NT2/D1 (cell line): ENCODE measurements at regions not wholly inside any gene's neighbourhood (a gene's known extent, or its start where the extent isn't known, plus 50 kb on each side); places are given as distances from the start of the nearest gene placed in this dataset.
A peak's percentile ranks its signal among the peaks of the same experiment; 100 is the strongest.
"Not testable (repeated sequence)": the region's sequence is repeated elsewhere in the genome, so short reads cannot be mapped to it uniquely, and the experiment has no call there.

Source experiments
- DNase-seq: peaks from one replicate; pipeline ENCODE4 v3.0.0-alpha.2; 2011; ENCODE audit warnings: low read depth, low spot score
- H3K27me3 ChIP-seq: 2 replicates; pipeline ENCODE4 v1.6.0; 2011; ENCODE audit warnings: mild to moderate bottlenecking; ENCODE audit not compliant: insufficient read length, insufficient read depth
- H3K36me3 ChIP-seq: 2 replicates; pipeline ENCODE4 v1.6.1; 2011; ENCODE audit warnings: mild to moderate bottlenecking, low read length, mixed read lengths; ENCODE audit not compliant: insufficient read depth, insufficient read length
- H3K4me1 ChIP-seq: 2 replicates; pipeline ENCODE4 v1.5.1; 2011; ENCODE audit not compliant: insufficient read depth, insufficient read length
- H3K4me3 ChIP-seq: 2 replicates; pipeline ENCODE4 v1.5.1; 2011; ENCODE audit warnings: low read depth; ENCODE audit not compliant: insufficient read length
- H3K9ac ChIP-seq: 2 replicates; pipeline ENCODE4 v1.6.0; 2011; ENCODE audit warnings: low read depth; ENCODE audit not compliant: insufficient read length
- H3K9me3 ChIP-seq: 2 replicates; pipeline ENCODE4 v1.5.1; 2011; ENCODE audit warnings: mild to moderate bottlenecking, low read length; ENCODE audit not compliant: insufficient read depth
- SUZ12 ChIP-seq: IDR thresholded peaks from 2 replicates; pipeline ENCODE4 v1.6.1; 2011; ENCODE audit not compliant: insufficient read length, insufficient read depth; ENCODE audit errors: extremely low read depth
- YY1 ChIP-seq: IDR thresholded peaks from 2 replicates; pipeline ENCODE4 v1.6.1; 2011; ENCODE audit not compliant: insufficient read length, insufficient read depth
- ZNF274 ChIP-seq: IDR thresholded peaks from 2 replicates; pipeline ENCODE4 v1.6.1; 2011; ENCODE audit warnings: mild to moderate bottlenecking, low read depth, low read length

DNA sequence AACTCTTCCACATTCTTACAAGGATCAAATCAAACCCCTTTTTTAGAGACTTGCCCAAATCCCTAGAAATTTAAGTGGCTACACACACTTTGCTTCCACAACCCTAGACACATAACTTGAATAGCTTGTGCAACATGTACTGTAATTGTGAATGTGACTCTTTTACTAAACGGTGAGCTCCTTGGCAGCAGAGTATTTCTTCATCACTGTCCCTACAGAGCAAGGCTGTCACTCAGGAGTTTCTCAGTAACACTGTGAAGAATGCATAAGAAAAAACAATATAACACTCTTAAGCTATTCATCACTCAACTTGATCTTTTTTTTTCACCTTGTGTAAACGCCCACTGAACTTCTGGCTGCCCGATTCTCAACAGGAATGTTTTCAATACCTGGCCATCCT is 53.8 kb upstream of the ADAMTS18 start:
- no peaks in the 10 kb centered on the region for H3K4me1 ChIP-seq
- no peak overlapping the region for H3K4me3 ChIP-seq
- no peak for DNase-seq
- no peaks in the 10 kb centered on the region for H3K36me3 ChIP-seq
- H3K27me3 ChIP-seq: no peaks in the 10 kb centered on the region
- H3K9ac ChIP-seq: no peak overlapping the region
- TF ChIP-seq ZNF274: no peak
- no peak for TF ChIP-seq YY1
- TF ChIP-seq SUZ12: no peak
- H3K9me3 ChIP-seq: no peaks in the 10 kb centered on the region

DNA sequence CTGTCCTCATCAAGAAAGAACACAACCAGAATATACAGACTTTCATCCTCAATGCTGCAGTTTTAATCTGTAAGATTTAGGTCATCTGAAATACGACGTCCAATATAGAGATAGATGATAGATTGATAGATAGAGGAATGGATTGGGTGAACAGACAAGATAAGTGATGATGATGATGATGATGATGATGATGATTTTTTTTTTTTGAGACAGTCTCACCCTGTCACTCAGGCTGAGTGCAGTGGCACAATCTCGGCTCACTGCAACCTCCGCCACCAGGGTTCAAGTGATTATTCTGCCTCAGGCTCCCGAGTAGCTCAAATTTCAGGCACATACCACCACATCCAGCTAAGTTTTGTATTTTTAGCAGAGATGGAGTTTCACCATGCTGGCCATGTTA is 56.3 kb upstream of the ADAMTS18 start:
- H3K27me3 ChIP-seq: no peaks in the 10 kb centered on the region
- H3K36me3 ChIP-seq: no peaks in the 10 kb centered on the region
- TF ChIP-seq ZNF274 (no peak), SUZ12 (no peak), YY1 (no peak)
- DNase-seq: no peak
- H3K9me3 ChIP-seq: no peaks in the 10 kb centered on the region
- no peaks in the 10 kb centered on the region for H3K4me1 ChIP-seq
- no peak overlapping the region for H3K4me3 ChIP-seq
- no peak overlapping the region for H3K9ac ChIP-seq

DNA sequence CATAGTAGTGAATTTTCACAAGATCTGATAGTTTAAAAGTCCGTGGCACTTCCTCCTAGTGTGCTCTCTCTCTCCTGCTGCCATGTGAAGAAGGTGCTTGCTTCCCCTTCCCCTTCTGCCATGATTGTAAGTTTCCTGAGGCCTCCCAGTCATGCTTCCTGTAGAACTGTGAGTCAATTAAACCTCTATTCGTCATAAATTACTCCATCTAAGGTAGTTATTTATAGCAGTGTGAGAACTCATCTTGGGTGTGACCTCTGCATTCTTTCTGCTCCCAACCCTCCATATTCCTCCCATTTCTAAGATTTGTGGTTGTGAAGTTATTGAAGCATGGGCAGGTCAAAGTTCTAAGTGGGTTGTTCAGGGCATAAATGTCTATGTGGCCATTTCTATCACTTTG is 62.1 kb upstream of the ADAMTS18 start:
- Histone ChIP-seq H3K4me1 (no peaks in the 10 kb centered on the region), H3K4me3 (no peak overlapping the region), H3K9me3 (no peaks in the 10 kb centered on the region), H3K36me3 (no peaks in the 10 kb centered on the region), H3K27me3 (no peaks in the 10 kb centered on the region), H3K9ac (no peak overlapping the region)
- no peak for DNase-seq
- TF ChIP-seq ZNF274: no peak
- TF ChIP-seq YY1: no peak
- TF ChIP-seq SUZ12: no peak

DNA sequence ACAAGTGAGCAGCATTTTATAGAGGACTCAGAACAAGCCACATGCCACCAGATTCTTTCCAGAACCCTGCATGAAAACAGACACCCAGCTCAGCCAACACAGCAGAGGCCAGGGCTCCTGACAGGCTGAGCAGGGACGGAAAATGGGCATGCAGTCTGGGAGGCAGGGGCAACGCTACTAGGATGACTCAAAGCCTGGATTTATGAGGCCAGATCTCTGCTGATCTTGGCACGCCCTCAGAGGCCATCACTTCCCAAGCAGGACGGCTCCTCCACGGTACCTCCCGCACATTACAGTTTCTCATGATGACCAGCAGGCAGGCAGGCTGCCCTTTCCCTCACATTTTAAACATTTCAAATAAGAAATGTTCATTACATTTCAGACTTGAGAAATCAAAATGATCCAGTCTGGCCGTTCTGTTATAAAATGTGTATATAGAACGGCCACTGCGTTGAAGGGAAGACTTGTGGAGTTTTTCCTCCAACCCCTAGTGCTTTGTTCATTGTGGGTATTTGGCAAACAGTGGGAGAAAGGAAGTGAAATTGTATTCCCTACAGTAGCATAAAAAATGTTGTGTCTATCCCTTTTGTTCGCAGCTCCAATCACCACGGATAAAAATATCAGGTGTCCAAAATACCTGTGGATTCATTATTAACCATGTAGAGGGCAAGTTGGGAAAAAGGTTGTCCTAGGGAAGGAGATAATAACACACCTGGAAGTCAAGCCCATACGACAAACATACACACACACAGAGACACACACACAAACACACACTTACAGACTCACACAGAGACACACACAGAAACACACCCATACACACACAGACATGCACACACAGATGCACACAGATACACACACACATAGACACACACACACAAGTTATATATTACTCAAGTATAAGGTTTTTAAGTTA is 64.8 kb upstream of the ADAMTS18 start:
- no peak overlapping the region for H3K9ac ChIP-seq
- TF ChIP-seq ZNF274 (no peak), SUZ12 (no peak), YY1 (no peak)
- H3K4me1 ChIP-seq: no peaks in the 10 kb centered on the region
- DNase-seq: no peak
- H3K9me3 ChIP-seq: no peaks in the 10 kb centered on the region
- no peaks in the 10 kb centered on the region for H3K27me3 ChIP-seq
- no peak overlapping the region for H3K4me3 ChIP-seq
- no peaks in the 10 kb centered on the region for H3K36me3 ChIP-seq

DNA sequence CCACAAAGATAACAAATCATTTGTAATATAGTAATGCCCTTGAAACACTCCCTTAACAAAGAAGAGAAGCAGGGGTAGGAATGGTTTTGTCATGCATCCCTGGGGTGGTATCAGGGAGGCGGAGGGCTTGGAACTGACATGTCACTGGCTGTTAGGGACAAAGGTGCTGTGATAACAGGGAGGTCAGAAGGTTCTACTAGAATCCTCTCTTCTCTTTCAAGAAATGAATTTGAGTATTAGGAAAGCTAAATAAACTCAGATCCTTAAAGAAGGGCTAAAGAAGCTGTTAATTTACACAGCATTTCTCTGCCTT is 65.4 kb upstream of the ADAMTS18 start:
- H3K9me3 ChIP-seq: no peaks in the 10 kb centered on the region
- peak; percentile 15 for DNase-seq
- no peak for TF ChIP-seq ZNF274
- no peak for TF ChIP-seq YY1
- TF ChIP-seq SUZ12: no peak
- no peak overlapping the region for H3K9ac ChIP-seq
- H3K27me3 ChIP-seq: no peaks in the 10 kb centered on the region
- no peak overlapping the region for H3K4me3 ChIP-seq
- no peaks in the 10 kb centered on the region for H3K4me1 ChIP-seq
- H3K36me3 ChIP-seq: no peaks in the 10 kb centered on the region

DNA sequence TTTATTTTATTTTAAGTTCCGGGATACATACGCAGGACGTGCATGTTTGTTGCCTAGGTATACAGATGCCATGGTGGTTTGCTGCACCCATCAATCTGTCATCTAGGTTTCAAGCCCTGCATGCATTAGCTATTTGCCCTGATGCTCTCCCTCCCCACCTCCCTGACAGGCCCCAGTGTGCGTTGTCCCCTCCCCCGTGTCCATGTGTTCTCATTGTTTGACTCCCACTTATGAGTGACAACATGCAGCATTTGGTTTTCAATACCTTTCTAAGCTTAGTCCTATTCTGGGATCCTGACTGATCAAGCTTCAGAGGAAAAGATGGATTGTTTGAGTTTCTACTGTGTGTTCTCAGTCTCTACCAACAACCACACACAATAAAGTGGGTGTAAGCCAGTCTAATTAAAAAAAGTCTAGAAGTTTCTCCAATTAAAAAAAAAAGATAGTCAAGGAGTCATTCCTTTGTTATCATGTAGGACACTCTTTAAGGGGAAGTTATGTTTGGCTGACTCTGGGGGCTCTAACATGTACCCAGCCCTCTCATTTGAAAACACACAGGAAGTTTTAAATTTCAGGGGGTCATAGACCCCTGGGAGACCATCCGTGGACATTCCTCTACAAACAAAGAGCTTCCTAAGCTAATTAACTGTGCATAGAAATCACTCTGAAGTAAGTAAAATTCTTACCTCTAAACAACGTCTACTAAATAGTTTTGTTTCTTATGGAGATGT is 66.3 kb upstream of the ADAMTS18 start:
- H3K4me1 ChIP-seq: no peaks in the 10 kb centered on the region

DNA sequence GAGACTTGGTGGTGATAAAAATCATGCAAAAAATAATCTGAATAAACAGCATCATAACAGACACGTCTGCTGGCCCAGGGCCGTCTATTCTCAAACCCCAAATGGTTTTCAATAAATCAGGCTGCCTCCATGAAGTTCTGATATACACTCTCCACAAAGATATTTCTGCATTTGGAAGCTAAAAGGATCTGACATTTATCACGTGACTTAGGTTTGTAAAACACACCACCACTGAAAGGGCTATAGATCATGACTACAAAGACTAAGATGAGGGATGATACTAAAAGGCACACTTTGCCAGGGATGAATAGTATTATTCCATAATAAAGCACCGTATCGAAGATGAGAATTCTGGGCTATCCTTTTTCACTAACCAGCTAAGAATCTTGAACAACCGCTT is 67.6 kb upstream of the ADAMTS18 start:
- TF ChIP-seq SUZ12 (no peak), ZNF274 (no peak), YY1 (no peak)
- H3K9ac ChIP-seq: no peak overlapping the region
- no peaks in the 10 kb centered on the region for H3K4me1 ChIP-seq
- H3K9me3 ChIP-seq: no peaks in the 10 kb centered on the region
- DNase-seq: no peak
- H3K27me3 ChIP-seq: peaks cover 5% of the 10 kb centered on the region
- no peak overlapping the region for H3K4me3 ChIP-seq
- no peaks in the 10 kb centered on the region for H3K36me3 ChIP-seq

More for the DNA sequence above, 66.3 kb upstream of the ADAMTS18 start:
- H3K4me3 ChIP-seq: no peak overlapping the region
- no peaks in the 10 kb centered on the region for H3K36me3 ChIP-seq
- no peaks in the 10 kb centered on the region for H3K27me3 ChIP-seq
- H3K9me3 ChIP-seq: no peaks in the 10 kb centered on the region
- TF ChIP-seq SUZ12 (no peak), ZNF274 (no peak), YY1 (no peak)
- DNase-seq: no peak
- no peak overlapping the region for H3K9ac ChIP-seq

DNA sequence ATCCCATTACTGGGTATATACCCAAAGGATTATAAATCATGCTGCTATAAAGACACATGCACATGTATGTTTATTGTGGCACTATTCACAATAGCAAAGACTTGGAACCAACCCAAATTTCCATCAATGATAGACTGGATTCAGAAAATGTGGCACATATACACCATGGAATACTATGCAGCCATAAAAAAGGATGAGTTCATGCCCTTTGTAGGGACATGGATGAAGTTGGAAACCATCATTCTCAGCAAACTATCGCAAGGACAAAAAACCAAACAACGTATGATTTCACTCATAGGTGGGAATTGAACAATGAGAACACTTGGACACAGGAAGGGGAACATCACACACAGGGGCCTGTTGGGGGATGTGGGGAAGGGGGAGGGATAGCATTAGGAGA is 71.7 kb upstream of the ADAMTS18 start:
- H3K4me3 ChIP-seq, H3K4me1 ChIP-seq, H3K9me3 ChIP-seq, H3K36me3 ChIP-seq, H3K9ac ChIP-seq, DNase-seq: not testable (repeated sequence)
- peaks cover 46% of the 10 kb centered on the region for H3K27me3 ChIP-seq
